Upper lobe of right lung (tissue), 1 donor: ENCODE measurements at regions not wholly inside any gene's neighbourhood (a gene's known extent, or its start where the extent isn't known, plus 50 kb on each side); places are given as distances from the start of the nearest gene placed in this dataset.
"Not testable (repeated sequence)": the region's sequence is repeated elsewhere in the genome, so short reads cannot be mapped to it uniquely, and the experiment has no call there.

Source experiments
- ATAC-seq: fragments of 200-7000 bp; cut with Tn5 transposase; one replicate; pipeline ENCODE4 v1.9.1; 2020; ENCODE audit warnings: mild to moderate bottlenecking, moderate library complexity
- DNase-seq: peaks from one replicate; pipeline ENCODE4 v3.0.0-alpha.2; 2020
- H3K27ac ChIP-seq: fragments of 200-600 bp; one replicate; pipeline ENCODE4 v1.8.0; 2022
- H3K27me3 ChIP-seq: fragments of 200-600 bp; one replicate; pipeline ENCODE4 v1.8.0; 2022; ENCODE audit warnings: mild to moderate bottlenecking
- H3K36me3 ChIP-seq: fragments of 200-600 bp; one replicate; pipeline ENCODE4 v1.8.0; 2022
- H3K4me1 ChIP-seq: fragments of 200-600 bp; one replicate; pipeline ENCODE4 v1.8.0; 2022
- H3K4me3 ChIP-seq: fragments of 200-600 bp; one replicate; pipeline ENCODE4 v1.8.0; 2022; ENCODE audit warnings: mild to moderate bottlenecking
- H3K9me3 ChIP-seq: fragments of 200-600 bp; one replicate; pipeline ENCODE4 v1.8.0; 2022
- CTCF ChIP-seq: fragments of 200-600 bp; IDR thresholded peaks from one replicate; pipeline ENCODE4 v1.8.0; 2022; ENCODE audit warnings: antibody characterized with exemption
- intact Hi-C: fragments of 100-400 bp; cut with DNase I; formaldehyde crosslinking; loops from one replicate; pipeline ENCODE4 v1.11.0; 2022
- donor health status: DM: no; HTN: yes; CAD: no; lungs with severe emphysema.

DNA sequence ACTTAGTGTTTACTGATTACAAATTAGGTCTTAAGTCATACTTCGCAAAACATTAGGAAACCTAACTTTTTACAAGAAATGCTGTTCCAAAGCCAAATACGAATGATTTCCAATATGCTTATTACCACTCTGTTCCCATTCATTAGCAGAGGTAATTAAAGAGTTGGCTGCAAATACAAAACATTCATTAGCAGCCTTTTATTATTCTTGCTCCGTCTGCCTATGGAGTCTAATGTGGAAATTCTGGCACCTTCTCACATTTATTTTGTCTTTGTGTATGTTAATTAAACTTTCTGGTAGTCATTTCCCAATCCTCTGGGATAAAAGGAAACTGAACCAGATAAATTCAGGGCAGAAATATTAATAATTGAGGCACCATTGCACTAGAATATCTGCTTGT is 689.0 kb downstream of the PLOD2 start:
- H3K36me3 ChIP-seq, result no peaks in the 10 kb centered on the region
- no peaks in the 10 kb centered on the region for H3K9me3 ChIP-seq
- no peak overlapping the region for H3K4me3 ChIP-seq
- DNase-seq (no peak), ATAC-seq (no peak)
- no peaks in the 10 kb centered on the region for H3K27me3 ChIP-seq
- TF ChIP-seq CTCF, result no peak
- intact Hi-C loops, result no loop called here
- H3K4me1 ChIP-seq, result no peaks in the 10 kb centered on the region
- no peak overlapping the region for H3K27ac ChIP-seq

- H3K4me1 ChIP-seq, H3K36me3 ChIP-seq, H3K9me3 ChIP-seq, H3K27me3 ChIP-seq, H3K27ac ChIP-seq, ATAC-seq, DNase-seq, intact Hi-C loops, H3K4me3 ChIP-seq: not testable (repeated sequence)
Observed at GRCh38 chr3:145482735-145483134, 678.2 kb downstream of the PLOD2 start.

DNA sequence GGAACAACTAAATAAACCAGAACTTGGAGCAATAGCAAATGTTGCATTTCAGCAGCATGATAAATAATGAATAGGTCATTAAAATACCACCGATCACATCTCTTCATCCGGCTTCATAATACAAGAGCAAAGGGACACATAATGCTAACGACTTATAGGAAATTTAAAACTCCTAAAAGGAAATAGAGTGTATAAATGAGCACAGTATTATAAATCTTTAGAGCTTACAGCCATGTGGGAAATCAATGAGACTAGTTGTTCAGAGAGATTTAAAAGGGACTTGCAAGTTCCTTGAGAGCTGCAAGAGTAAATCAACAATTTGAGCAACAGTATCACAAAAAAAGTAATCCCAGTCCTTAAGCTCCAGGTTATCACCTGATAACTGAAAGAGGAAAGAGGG is 677.0 kb downstream of the PLOD2 start:
- no peak for ATAC-seq
- H3K27ac ChIP-seq, result no peak overlapping the region
- no peaks in the 10 kb centered on the region for H3K36me3 ChIP-seq
- TF ChIP-seq CTCF, result no peak
- no peaks in the 10 kb centered on the region for H3K4me1 ChIP-seq
- intact Hi-C loops, result no loop called here
- H3K27me3 ChIP-seq, result no peaks in the 10 kb centered on the region
- no peak for DNase-seq
- H3K4me3 ChIP-seq, result no peak overlapping the region
- H3K9me3 ChIP-seq, result no peaks in the 10 kb centered on the region

DNA sequence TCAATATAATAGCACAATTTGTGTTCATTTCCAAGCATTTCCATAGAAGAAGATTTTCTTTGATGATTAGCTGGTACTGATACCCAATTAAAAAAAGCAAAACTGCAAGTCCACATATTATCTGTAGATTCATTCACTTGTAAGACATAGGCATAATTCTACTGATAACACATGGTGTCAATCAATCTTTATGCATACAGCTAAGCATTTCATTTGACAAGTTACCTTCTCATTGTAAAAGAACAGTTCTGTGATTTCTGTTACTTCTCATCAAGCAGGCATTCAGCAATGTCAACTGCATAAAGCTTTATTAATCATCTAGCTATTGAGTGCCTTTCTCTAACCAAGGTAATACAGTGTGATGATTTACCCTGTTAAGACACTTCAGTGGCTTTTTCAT is 672.0 kb downstream of the PLOD2 start:
- ATAC-seq, result no peak
- no peaks in the 10 kb centered on the region for H3K4me1 ChIP-seq

DNA sequence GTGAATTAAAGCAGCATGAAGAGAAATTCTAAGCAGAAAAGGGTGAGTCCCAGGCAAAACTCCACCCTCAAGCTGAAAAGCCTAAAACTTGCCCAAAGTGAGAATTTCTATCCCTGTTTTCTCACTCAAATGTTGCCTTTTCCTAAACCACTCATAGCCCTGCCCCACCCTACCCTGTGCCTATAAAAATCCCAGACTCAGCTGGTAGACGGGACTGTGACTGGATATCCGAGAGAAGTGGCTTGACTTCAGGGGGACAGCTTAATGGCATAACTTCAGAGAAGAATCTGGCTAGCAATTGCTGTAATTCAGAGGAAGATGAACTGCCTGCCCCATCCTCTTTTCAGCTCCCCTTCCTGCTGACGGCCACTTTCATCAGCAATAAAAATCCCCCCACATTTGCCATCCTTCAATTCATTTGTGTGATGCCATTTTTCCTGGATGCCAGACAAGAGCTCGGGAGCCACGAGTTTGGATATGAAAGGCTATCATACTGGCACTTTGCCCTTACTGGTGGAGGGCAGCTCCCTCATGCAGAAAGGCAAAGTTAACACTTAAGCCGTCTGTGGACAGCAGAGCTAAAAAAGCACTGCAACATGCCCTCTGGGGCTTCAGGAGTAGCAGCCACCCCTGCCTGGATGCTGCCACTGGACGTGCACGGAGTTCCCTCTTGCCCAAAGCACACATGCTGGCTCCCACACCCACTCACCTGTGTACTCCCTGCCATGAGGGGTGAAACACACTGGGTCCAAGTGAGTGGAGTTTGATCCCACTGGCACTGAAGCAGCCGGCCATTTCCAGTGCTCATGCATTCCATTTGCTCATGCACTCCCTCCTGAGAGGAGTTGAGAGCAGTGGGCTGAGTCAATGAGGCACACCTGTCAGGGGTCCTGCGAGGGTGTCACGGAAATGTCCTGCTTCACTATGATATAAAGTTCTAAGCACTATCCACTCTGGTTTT is 670.6 kb downstream of the PLOD2 start:
- TF ChIP-seq CTCF, result no peak
- Histone ChIP-seq H3K36me3 (no peaks in the 10 kb centered on the region), H3K27ac (no peak overlapping the region), H3K4me1 (no peaks in the 10 kb centered on the region), H3K9me3 (no peaks in the 10 kb centered on the region), H3K4me3 (no peak overlapping the region), H3K27me3 (no peaks in the 10 kb centered on the region)
- intact Hi-C loops, result no loop called here
- ATAC-seq (no peak), DNase-seq (no peak)

More for the DNA sequence above, 672.0 kb downstream of the PLOD2 start:
- Histone ChIP-seq H3K4me3 (no peak overlapping the region), H3K36me3 (no peaks in the 10 kb centered on the region), H3K27me3 (no peaks in the 10 kb centered on the region), H3K9me3 (no peaks in the 10 kb centered on the region), H3K27ac (no peak overlapping the region)
- DNase-seq, result no peak
- intact Hi-C loops, result no loop called here
- no peak for TF ChIP-seq CTCF

- H3K36me3 ChIP-seq, result no peaks in the 10 kb centered on the region
- no peak for TF ChIP-seq CTCF
- H3K4me1 ChIP-seq, result no peaks in the 10 kb centered on the region
- H3K4me3 ChIP-seq, result no peak overlapping the region
- no peak overlapping the region for H3K27ac ChIP-seq
- DNase-seq, result no peak
- H3K9me3 ChIP-seq, result no peaks in the 10 kb centered on the region
- intact Hi-C loops, result no loop called here
- no peak for ATAC-seq
- no peaks in the 10 kb centered on the region for H3K27me3 ChIP-seq
Observed at GRCh38 chr3:145492456-145492855, 668.5 kb downstream of the PLOD2 start.

- intact Hi-C loops, H3K4me1 ChIP-seq, ATAC-seq: not testable (repeated sequence)
Observed at GRCh38 chr3:145517416-145517815, 643.6 kb downstream of the PLOD2 start.

More at GRCh38 chr3:145517416-145517815, 643.6 kb downstream of the PLOD2 start:
- H3K4me3 ChIP-seq, DNase-seq, H3K9me3 ChIP-seq, H3K27ac ChIP-seq, H3K36me3 ChIP-seq, H3K27me3 ChIP-seq: not testable (repeated sequence)
